ENCODE measurements at regions not wholly inside any gene's neighbourhood (a gene's known extent, or its start where the extent isn't known, plus 50 kb on each side); places are given as distances from the start of the nearest gene placed in this dataset.

DNA sequence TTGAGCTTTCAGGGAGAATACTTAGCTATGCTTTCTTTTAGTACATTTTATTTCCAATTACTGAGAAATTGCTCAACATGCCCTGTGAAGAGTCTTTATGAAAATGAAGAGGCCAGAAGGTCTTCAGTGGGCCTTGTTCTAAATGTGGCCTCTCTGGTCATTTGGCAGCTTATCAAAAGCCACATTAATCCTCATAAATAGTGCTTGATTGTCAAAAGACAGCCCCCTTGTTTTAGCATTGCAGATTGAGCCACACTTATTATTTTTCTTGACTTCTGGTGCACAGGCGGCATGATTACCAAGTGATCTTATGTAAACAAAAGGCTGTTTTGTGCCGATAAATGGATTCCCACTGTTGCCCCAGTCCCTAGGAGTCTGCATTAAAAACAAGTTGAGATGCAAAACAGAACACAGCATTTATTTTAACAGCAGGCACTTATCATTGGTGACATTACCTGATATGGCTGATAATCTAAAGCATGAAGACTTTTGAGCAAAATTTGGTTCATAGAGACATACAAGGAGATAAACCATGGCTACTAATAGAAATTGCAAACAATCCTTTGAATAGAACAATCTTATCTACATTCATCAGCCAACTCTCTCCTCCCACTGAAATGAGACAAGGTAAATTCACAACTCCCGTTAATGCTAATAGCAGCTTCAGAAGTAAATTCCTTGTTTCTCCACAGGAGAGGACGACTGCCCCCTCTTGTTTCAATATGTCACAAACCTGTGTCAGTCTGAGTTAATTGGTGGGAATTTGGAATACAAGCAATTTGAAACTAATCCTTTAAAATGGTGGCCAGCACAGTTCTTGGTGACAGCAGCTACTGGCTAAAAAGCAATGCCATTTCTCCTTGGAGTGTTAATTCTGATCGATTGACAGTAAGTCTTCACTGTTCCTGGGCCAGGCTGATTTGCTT, 194.3 kb downstream of the NSUN3 start:
- no peak for DNase-seq (ENCODE audit: extremely low read depth in 1 of 11, low read depth in 9 of 11, low spot score in 4 of 11)

DNA sequence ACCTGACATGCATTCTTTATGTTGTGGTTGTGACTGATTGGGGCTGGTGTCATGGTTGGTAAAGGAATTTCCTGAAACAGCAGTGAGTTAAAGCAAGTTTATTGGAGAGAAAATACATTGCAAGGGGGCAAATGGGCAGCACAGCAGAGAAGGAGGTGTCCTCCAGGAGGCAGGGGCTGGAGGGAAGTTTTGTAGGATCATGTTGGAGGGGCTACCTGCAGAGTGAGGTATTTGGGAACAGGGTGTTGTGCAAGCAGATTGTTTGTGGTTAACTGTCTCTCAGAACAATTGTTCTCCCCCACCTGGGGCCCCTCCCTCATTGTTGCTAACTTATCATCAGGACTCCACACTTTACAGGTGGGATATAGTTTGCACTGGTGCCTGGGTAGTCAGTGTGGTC, 196.0 kb downstream of the NSUN3 start:
- DNase-seq (ENCODE audit: extremely low read depth in 1 of 11, low read depth in 9 of 11, low spot score in 4 of 11), result no peak

DNA sequence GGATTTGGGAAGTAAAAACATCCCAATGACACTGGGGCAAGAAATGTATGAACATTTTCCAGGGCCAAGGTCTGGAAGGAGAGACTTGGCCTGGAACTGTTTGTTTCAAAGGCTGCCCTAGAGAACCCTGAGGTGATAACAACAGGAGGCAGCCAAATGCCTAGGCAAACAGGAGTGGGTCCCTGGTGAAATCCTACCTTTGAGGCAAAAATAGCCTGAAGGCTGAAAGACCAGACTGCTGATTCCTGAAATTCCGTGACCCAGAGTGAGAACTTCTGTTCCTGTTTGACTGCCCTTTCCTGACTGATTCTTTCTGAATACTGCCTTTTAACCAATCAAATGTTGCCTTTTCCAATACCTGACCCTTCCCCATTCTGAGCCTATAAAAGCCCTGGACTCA, 196.4 kb downstream of the NSUN3 start:
- no peak for DNase-seq (ENCODE audit: extremely low read depth in 1 of 11, low read depth in 9 of 11, low spot score in 4 of 11)

DNA sequence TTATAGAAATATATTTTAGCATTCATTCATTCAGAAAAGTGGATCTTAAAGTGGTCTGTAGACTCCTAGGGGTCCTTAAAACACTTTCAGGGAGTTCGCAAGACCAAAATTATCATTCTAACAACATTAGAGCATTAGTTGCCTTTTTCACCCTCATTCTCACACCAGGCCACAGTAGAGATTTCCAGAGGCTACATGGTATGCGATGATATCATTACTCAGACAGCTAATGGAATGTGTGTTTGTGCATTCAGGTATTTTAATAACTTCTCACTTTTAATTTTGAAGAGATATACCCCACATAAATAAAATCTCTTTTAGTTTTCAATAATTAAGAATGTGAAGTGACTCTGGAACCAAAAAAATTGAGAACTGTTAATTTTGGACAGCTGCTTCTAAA, 206.9 kb downstream of the NSUN3 start:
- no peak for DNase-seq (ENCODE audit: extremely low read depth in 1 of 11, low read depth in 9 of 11, low spot score in 4 of 11)

DNA sequence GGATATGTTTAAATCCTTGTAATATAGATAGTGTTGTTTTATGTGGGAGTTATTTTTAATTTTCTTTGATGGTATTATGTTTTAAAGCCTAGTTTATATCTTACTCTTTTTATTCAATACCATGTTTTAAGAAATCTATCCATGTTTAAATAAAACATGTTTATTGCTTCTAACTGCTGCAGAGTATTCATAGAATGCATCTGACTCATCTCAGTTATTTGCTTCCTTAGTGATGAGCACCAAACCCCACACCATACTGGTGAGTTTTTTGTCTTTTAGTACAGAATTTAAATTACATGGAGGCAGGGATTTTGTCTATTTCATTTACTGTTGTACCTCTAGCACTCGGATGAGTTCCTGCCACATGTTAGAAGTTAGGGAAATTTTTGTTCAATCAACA, 209.2 kb downstream of the NSUN3 start:
- DNase-seq (ENCODE audit: extremely low read depth in 1 of 11, low read depth in 9 of 11, low spot score in 4 of 11), result no peak

DNA sequence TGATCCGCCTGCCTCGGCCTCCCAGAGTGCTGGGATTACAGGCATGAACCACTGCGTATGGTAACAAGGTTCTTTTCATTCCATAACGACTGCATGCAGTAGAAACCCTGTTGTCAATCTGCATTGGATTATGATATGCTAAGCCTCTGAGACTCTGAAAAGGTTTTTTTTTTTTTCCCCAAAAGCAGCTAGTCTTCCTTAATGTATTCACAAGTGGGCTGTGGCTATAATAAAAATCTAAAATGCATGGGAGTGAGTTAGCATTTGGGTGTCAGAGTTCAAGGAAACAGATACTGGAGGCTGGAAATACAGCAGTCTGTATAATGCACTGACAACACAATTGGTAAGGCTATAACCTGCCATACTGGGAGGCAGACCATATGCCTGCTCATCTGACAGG, 218.1 kb downstream of the NSUN3 start:
- no peak for DNase-seq (ENCODE audit: extremely low read depth in 1 of 11, low read depth in 9 of 11, low spot score in 4 of 11)

DNA sequence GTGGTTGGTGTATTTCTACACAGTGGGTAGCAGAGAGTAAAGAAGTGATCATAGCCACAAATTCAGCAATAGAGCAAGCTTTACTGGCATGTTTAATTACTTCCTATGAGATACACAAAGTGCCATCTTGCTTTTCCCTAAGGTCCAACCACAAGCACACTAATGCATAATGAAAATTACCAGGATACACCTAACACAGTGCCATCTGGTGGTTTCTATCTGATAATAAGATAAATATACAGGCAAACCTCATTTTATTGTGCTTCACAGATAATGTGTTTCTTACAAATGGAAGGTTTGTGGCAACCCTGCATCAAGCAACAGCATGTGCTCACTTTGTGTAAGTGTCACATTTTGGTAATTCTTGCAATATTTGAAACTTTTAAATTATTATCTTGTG, 223.0 kb downstream of the NSUN3 start:
- DNase-seq (ENCODE audit: extremely low read depth in 1 of 11, low read depth in 9 of 11, low spot score in 4 of 11), result no peak

DNA sequence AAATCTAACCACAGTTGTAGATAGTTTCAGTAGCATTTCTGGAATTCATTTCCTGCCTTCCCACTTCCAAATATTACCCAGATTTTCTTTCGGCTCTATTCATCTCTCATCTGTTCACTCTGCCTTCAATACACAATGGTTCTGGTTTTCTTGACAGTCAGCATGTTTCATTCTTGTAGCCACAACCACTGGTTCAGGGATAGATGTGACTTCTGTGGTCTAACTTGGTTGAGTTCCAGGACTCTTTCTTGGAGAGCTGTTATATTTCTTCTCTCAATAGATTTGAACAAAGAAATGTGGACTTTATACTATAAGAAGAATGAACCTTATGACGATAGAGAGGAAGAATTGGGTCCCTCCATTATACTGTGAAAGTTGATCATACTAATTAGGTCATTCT, 228.8 kb downstream of the NSUN3 start:
- no peak for DNase-seq (ENCODE audit: extremely low read depth in 1 of 11, low read depth in 9 of 11, low spot score in 4 of 11)

DNA sequence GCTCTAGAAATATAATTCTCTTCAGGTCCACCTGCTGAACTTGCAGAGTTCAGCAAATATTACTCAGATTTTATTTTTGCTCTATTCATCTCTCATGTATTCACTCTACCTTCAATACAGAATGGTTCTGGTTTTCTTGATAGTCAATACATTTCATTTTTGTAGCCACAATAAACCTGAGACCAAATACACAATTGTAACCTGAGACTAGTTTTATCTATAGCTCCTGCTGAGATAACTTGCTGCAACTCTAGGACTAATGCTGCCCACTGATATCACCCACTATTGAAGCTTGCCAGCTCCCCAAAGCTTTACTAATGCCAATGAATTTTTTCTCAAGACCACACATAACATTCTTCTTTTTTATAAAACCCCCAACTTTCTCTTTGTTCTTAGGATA, 229.3 kb downstream of the NSUN3 start:
- DNase-seq (ENCODE audit: extremely low read depth in 1 of 11, low read depth in 9 of 11, low spot score in 4 of 11), result no peak

DNA sequence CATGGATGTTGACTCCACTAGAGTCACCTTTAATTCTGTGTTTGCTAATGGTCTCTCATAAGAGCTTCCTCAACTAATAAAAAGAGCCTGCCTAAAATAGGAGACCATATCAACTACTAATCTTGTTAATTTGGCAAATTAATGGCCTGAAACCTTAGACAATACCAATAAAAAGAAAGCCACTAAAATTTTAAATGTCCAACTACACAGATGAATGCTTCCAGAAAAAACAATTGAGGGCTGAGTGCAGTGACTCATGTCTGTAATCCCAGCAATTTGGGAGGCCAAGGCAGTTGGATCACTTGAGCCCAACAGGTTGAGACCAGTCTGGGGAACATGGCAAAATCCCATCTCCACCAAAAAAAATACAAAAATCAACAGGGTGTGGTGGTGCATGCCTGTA, 230.9 kb downstream of the NSUN3 start:
- DNase-seq (ENCODE audit: extremely low read depth in 1 of 11, low read depth in 9 of 11, low spot score in 4 of 11), result no peak

DNA sequence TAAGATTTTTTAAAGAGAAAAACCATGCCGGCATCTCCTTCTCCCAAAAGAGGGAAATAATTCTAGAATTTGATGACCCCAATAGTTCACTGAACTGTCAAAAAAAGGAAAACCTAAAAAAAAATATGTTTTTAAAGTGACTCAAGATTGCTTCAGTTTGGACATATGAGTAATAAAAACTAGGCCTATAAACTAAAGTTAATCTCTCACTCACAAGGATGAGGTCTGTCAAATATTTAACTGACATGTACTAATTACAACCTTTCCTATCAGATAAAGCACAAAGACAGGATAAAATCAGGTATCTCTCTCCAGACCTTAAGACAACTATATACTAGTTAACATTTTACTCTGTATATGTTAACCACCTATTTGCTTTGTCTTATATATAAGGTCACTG, 231.9 kb downstream of the NSUN3 start:
- DNase-seq (ENCODE audit: extremely low read depth in 1 of 11, low read depth in 9 of 11, low spot score in 4 of 11), result no peak

DNA sequence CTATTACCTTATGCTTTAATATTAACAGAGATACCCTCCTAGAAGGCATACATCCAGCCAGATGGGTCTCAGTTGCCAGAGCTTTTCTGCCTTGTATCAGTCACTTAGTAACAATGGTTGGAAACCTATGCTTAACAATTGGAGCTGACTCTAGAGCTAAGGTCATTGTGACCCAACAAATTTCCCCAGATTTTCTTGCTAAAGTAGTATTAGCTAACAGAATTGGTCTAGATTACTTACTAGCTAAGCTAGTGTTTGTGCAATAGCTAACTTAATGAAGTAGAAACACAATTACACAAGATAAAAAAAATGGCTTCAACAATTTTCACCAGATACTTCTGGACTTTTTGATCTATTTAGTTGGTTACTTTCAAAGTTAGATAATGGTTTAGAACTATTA, 236.9 kb downstream of the NSUN3 start:
- no peak for DNase-seq (ENCODE audit: extremely low read depth in 1 of 11, low read depth in 9 of 11, low spot score in 4 of 11)

DNA sequence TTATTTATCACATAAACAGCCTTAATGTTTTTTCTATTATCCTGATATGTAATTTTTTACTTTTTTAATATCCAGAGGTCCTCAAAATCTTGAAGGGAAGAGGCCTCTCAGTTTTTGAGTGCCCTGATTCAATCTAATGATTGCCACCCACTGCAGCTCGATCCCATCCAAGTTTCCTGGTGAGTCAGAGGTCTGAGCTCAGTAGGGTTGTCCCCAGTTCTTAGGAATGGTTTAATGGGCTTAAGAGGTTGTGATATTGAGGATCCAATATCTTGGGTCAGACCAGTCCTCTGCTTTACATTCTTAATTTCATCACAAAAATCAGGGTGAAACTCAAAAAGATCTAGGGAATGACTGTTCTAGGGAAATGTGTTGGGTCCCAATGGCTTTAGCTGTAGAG, 238.5 kb downstream of the NSUN3 start:
- no peak for DNase-seq (ENCODE audit: extremely low read depth in 1 of 11, low read depth in 9 of 11, low spot score in 4 of 11)

DNA sequence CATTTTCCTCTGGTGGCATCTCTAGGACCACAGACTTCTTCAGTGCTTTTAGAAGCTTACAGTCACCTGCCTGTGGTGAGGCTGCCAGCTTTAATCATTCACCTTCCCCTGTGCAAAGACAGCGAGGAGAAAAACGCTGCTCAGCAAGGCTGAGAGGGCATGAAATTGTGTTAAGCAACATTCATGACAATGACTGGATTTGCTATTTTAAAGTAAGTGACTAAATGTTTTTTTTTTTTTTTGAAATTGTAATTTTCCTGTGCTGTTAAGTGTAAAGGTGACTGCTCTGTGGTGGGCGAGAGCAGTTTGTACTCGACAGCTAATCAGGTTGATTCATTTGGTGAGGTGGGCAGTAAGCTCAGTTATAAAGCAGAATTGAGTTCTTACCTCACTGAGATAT, 240.4 kb downstream of the NSUN3 start:
- no peak for DNase-seq (ENCODE audit: extremely low read depth in 1 of 11, low read depth in 9 of 11, low spot score in 4 of 11)

DNA sequence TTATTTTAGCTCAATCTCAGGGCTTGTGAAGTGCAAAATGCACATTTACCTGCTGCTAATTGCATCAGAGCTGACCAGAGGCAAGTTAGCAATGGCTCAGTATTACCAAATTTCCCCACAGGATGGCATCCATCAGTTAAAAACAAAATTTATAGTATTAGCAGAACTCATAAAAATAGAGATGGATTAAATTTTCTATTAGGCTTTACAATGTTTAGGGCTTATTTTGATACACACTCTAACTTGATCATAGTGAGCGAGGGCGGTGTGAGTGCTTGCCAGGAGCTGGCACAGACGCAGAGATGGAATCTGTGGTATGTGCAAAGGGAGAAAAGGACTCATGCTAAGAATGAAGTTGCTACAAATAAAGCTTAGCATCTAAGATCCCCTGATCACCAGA, 241.0 kb downstream of the NSUN3 start:
- DNase-seq (ENCODE audit: extremely low read depth in 1 of 11, low read depth in 9 of 11, low spot score in 4 of 11), result no peak

DNA sequence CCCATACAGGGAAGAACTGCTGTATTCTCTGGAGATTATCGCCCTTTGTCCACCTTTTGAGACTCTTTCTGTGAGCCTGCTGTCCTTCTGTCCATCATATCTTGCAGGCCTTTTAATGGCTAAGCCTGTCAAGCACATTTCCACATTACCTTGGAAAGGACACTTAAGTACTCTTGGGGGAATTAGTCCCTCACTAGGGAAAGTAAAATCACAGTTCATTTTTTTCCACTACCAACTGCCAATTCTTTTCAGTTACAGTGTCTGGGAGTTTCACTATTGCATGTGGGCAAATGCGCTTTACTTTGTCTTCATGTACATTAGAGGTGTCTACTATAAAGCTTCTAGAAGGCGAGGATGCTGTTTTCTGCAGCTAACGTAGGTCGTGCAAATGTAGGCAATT, 242.1 kb downstream of the NSUN3 start:
- DNase-seq (ENCODE audit: extremely low read depth in 1 of 11, low read depth in 9 of 11, low spot score in 4 of 11), result no peak

DNA sequence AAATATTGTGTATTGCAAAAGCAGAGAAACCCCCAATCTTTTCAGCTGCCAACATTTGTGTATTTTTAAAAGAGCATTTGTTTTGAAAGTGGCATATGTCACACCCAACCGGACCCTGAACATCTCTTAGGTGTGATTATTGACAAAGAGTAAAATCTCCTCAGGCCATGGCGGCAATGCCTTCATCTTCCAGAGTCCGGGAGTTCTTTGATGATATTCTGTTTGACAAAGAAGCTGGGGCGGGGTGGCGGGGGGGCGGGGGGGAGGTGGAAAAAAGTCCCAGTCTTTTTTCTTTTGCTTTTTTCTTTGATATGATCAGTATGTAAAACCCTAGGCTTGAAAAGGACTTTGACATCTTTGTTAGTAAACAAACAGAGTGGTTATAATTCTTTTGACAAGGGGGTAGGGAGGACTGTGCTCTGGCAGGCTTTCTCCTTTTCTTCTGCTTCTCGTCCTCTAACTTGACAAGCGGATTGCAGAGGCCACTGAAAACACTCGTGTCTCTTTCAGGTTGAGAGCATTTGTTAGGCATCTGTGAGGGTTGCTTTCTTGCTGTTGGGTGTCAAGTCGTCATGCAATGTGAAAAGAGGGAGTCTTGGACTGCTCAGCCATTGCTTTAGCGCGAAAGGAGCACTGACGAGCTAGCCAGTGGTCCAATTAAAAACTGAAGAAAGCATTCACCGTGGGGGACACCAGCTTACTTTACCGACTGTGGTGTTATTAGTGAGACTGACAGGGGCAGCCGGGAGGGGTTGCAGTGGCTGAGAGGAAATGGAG, 243.2 kb downstream of the NSUN3 start:
- DNase-seq (ENCODE audit: extremely low read depth in 1 of 11, low read depth in 9 of 11, low spot score in 4 of 11), result no peak

DNA sequence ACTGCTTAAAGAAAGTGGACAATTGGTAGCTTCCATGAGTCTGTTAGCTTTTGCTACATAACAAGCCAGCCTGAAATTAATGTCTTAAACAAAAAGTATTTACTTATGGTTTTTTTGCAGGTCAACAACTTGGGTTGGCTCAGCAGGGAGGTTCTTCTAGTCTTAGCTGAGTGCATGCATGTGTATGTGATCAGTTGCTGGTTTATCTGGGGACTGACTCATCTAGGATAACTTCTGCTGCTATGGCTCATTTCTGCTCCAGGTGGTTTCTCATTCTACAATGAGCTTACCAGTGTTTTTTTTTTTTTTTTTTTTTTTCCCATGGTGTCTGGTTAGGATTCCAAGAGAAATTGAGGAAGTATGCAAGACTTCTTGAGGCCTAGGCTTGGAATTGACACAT, 244.7 kb downstream of the NSUN3 start:
- DNase-seq (ENCODE audit: extremely low read depth in 1 of 11, low read depth in 9 of 11, low spot score in 4 of 11), result no peak

DNA sequence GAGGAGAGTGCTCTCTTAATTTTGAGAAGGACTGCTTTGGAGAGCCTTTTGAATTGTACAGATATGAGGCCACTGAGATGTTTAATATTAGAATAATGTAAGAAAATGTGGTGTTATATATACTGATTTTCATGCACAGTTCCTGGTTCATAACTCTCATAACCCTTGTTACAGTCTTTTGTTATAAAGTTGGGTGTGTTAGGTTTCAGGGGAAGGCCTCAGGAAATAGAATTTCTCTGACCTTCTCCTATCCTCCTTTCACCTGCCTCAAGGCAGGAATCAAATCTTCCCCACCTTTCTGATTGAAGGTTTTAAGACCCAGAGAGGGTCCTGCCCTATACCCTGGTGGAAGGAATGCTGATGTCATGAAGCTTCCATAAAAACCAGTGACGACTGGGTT, 245.9 kb downstream of the NSUN3 start:
- DNase-seq (ENCODE audit: extremely low read depth in 1 of 11, low read depth in 9 of 11, low spot score in 4 of 11), result no peak

DNA sequence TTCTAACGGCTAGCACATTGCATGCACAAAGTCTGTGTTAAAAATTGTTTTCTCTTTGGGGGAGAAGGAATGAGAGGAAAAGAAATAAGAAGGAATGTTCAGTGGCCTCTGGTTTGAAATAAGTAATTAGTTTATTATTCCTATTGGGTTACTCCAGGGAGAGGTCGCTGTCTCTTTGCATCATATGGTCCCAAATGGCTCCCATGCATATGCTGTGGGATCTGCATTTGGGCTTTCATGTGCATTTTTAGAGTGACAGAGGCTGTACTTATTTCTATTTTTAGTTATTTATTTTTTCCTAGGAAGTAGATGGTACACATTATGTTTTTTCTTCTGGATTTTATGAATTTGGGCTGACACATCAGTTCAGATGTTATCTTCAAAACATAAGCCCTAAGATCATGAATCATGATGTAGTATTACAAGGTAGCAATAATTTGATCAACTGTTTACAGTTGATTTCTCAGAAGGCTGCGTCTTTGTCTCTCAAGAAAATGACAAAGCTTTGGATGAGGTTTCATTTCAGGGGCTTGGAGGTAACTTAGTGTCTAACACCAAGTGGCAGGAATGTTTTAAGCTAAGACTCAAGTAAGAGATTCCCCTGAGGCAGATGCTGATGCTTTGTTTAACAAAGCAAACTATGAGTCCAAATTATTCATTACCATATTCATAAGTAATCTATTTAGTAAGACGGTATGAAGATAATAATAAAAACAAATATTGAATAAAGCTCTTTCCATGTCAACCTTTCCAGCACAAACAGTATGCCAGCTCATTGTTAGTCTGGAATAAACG, 247.7 kb downstream of the NSUN3 start:
- DNase-seq (ENCODE audit: extremely low read depth in 1 of 11, low read depth in 9 of 11, low spot score in 4 of 11), result no peak

Data from renal cortex interstitium (tissue), 11 donors.